H9 (cell line): ENCODE measurements at regions not wholly inside any gene's neighbourhood (a gene's known extent, or its start where the extent isn't known, plus 50 kb on each side); places are given as distances from the start of the nearest gene placed in this dataset.
"Not testable (repeated sequence)": the region's sequence is repeated elsewhere in the genome, so short reads cannot be mapped to it uniquely, and the experiment has no call there.

Experiments
- DNase-seq: peaks from one replicate; pipeline ENCODE4 v3.0.0-alpha.2; 2017
- H2AFZ ChIP-seq: one replicate; pipeline ENCODE4 v1.6.1; 2013; ENCODE audit warnings: mild to moderate bottlenecking, low read length, control low read depth, moderate library complexity
- H2AK5ac ChIP-seq: 2 replicates; pipeline ENCODE4 v1.6.1; 2013; ENCODE audit warnings: low read length, control low read depth, mixed read lengths; ENCODE audit not compliant: insufficient read length
- H2BK120ac ChIP-seq: one replicate; pipeline ENCODE4 v1.6.1; 2013; ENCODE audit warnings: low read depth, mild to moderate bottlenecking, low read length, control low read depth, inconsistent platforms; ENCODE audit not compliant: poor library complexity, severe bottlenecking
- H2BK12ac ChIP-seq: 2 replicates; pipeline ENCODE4 v1.6.1; 2013; ENCODE audit warnings: low read length, control low read depth, mixed read lengths, low read depth; ENCODE audit not compliant: insufficient read length
- H2BK15ac ChIP-seq: 2 replicates; pipeline ENCODE4 v1.6.1; 2013; ENCODE audit warnings: low read depth, low read length, control low read depth
- H2BK20ac ChIP-seq: one replicate; pipeline ENCODE4 v1.6.1; 2013; ENCODE audit warnings: low read depth, mild to moderate bottlenecking, low read length, control low read depth, inconsistent platforms; ENCODE audit not compliant: poor library complexity, severe bottlenecking
- H2BK5ac ChIP-seq: 2 replicates; pipeline ENCODE4 v1.6.1; 2013; ENCODE audit warnings: low read length, control low read depth, mixed read lengths; ENCODE audit not compliant: insufficient read length
- H3K14ac ChIP-seq: 2 replicates; pipeline ENCODE4 v1.6.1; 2013; ENCODE audit warnings: low read length, control low read depth; ENCODE audit not compliant: insufficient read depth
- H3K18ac ChIP-seq: 2 replicates; pipeline ENCODE4 v1.6.1; 2013; ENCODE audit warnings: low read depth, mild to moderate bottlenecking, mixed read lengths, low read length, control low read depth; ENCODE audit not compliant: insufficient read length
- H3K23ac ChIP-seq: 2 replicates; pipeline ENCODE4 v1.6.1; 2013; ENCODE audit warnings: low read length, control low read depth, mixed read lengths, low read depth; ENCODE audit not compliant: insufficient read length
- H3K23me2 ChIP-seq: 2 replicates; pipeline ENCODE4 v1.6.1; 2013; ENCODE audit warnings: low read depth, mild to moderate bottlenecking, mixed read lengths, low read length, control low read depth; ENCODE audit not compliant: insufficient read length, poor library complexity, severe bottlenecking
- H3K27ac ChIP-seq: 2 replicates; pipeline ENCODE4 v1.5.1; 2013; ENCODE audit warnings: low read length, control low read depth, mixed read lengths, low read depth; ENCODE audit not compliant: insufficient read length
- H3K27me3 ChIP-seq: 2 replicates; pipeline ENCODE4 v1.6.1; 2013; ENCODE audit warnings: low read length, control low read depth, inconsistent platforms; ENCODE audit not compliant: insufficient read depth
- H3K4ac ChIP-seq: 2 replicates; pipeline ENCODE4 v1.6.1; 2013; ENCODE audit warnings: low read depth, mild to moderate bottlenecking, control low read depth, inconsistent platforms, low read length, moderate library complexity
- H3K4me1 ChIP-seq: 2 replicates; pipeline ENCODE4 v1.6.1; 2013; ENCODE audit warnings: low read length, control low read depth, inconsistent platforms; ENCODE audit not compliant: insufficient read depth
- H3K4me2 ChIP-seq: 2 replicates; pipeline ENCODE4 v1.6.1; 2013; ENCODE audit warnings: low read length, control low read depth, mixed read lengths; ENCODE audit not compliant: insufficient read length, insufficient read depth
- H3K56ac ChIP-seq: 2 replicates; pipeline ENCODE4 v1.6.1; 2013; ENCODE audit warnings: low read depth, mild to moderate bottlenecking, mixed read lengths, low read length, control low read depth; ENCODE audit not compliant: insufficient read length
- H3K79me1 ChIP-seq: 2 replicates; pipeline ENCODE4 v1.6.1; 2013; ENCODE audit warnings: low read depth, mild to moderate bottlenecking, moderate library complexity, low read length, control low read depth, inconsistent platforms; ENCODE audit not compliant: insufficient read depth, poor library complexity, severe bottlenecking
- H3K79me2 ChIP-seq: 2 replicates; pipeline ENCODE4 v1.6.1; 2013; ENCODE audit warnings: low read length, control low read depth, inconsistent platforms; ENCODE audit not compliant: insufficient read depth
- H3K9ac ChIP-seq: 2 replicates; pipeline ENCODE4 v1.6.1; 2013; ENCODE audit warnings: low read length, control low read depth, mixed read lengths; ENCODE audit not compliant: insufficient read length; ENCODE audit errors: extremely low read depth
- H3K9me3 ChIP-seq: one replicate; pipeline ENCODE4 v1.6.1; 2013; ENCODE audit warnings: low read depth, low read length, inconsistent platforms; ENCODE audit not compliant: control insufficient read depth
- H3T11ph ChIP-seq: one replicate; pipeline ENCODE4 v1.6.1; 2013; ENCODE audit warnings: mild to moderate bottlenecking, low read length, control low read depth, inconsistent platforms
- H4K20me1 ChIP-seq: one replicate; pipeline ENCODE4 v1.6.1; 2013; ENCODE audit not compliant: control insufficient read depth, insufficient read length, insufficient read depth
- H4K5ac ChIP-seq: 2 replicates; pipeline ENCODE4 v1.6.1; 2013; ENCODE audit warnings: low read depth, mild to moderate bottlenecking, mixed read lengths, low read length, control low read depth; ENCODE audit not compliant: insufficient read length
- H4K8ac ChIP-seq: replicated peaks from 2 replicates; pipeline ENCODE4 v1.6.1; 2013; ENCODE audit warnings: low read length, control low read depth, mixed read lengths, low read depth; ENCODE audit not compliant: insufficient read length
- H4K91ac ChIP-seq: 2 replicates; pipeline ENCODE4 v1.6.1; 2013; ENCODE audit warnings: low read depth, mild to moderate bottlenecking, moderate library complexity, mixed read lengths, low read length, control low read depth; ENCODE audit not compliant: insufficient read length
- H3K27ac Mint-ChIP-seq, 3 experiments: 2 replicates in 2 of 3; 3 replicates in 1 of 3; pipeline ENCODE4 v1.8.0; 2020 to 2021; ENCODE audit warnings: mixed read lengths in 3 of 3, mild to moderate bottlenecking in 1 of 3, moderate library complexity in 1 of 3
- H3K27me3 Mint-ChIP-seq: 2 replicates; pipeline ENCODE4 v1.8.0; 2021; ENCODE audit warnings: low read depth, mild to moderate bottlenecking, moderate library complexity, mixed read lengths
- H3K36me3 Mint-ChIP-seq, 3 experiments: 2 replicates in 2 of 3; 3 replicates in 1 of 3; pipeline ENCODE4 v1.8.0; 2020 to 2021; ENCODE audit warnings: low read depth in 3 of 3, mixed read lengths in 3 of 3; ENCODE audit not compliant: insufficient read depth in 1 of 3
- H3K4me1 Mint-ChIP-seq, 2 experiments: 2 replicates each; pipeline ENCODE4 v1.8.0; 2020; ENCODE audit warnings: mixed read lengths in 2 of 2
- H3K4me3 Mint-ChIP-seq, 2 experiments: 2 replicates in 1 of 2; 3 replicates in 1 of 2; pipeline ENCODE4 v1.8.0; 2020 to 2021; ENCODE audit warnings: mild to moderate bottlenecking in 2 of 2, mixed read lengths in 2 of 2, moderate library complexity in 1 of 2
- H3K9me3 Mint-ChIP-seq, 2 experiments: 2 replicates in 1 of 2; 3 replicates in 1 of 2; pipeline ENCODE4 v1.8.0; 2020; ENCODE audit warnings: mild to moderate bottlenecking in 2 of 2, mixed read lengths in 2 of 2, moderate library complexity in 1 of 2
- CTCF ChIP-seq: fragments of 200-600 bp; sonication (generic); conservative IDR thresholded peaks from 3 replicates; pipeline ENCODE4 v1.8.0; 2021; ENCODE audit warnings: antibody characterized with exemption, mild to moderate bottlenecking
- WGBS: extraction: QIAGEN DNeasy Blood & Tissue Kit; methylation state at CpG from one replicate; pipeline ENCODE4 v1.1.7; 2013; ENCODE audit warnings: missing lambda C conversion rate, low lambda C conversion rate, mixed read lengths; ENCODE audit not compliant: insufficient read length; ENCODE audit errors: extremely low coverage; 5-methylcytosine and 5-hydroxymethylcytosine counted together

- no peak overlapping the region for H2BK15ac ChIP-seq
- H3K4me2 ChIP-seq, result no peak overlapping the region
- no peaks in the 10 kb centered on the region for H3K23me2 ChIP-seq
- H3K27ac Mint-ChIP-seq, result no peak overlapping the region
- H4K5ac ChIP-seq, result no peak overlapping the region
- H3K79me1 ChIP-seq, result no peaks in the 10 kb centered on the region
- no peak overlapping the region for H3K4ac ChIP-seq
- H4K8ac ChIP-seq, result no peak overlapping the region
- H2AK5ac ChIP-seq, result no peak overlapping the region
- H3K27me3 Mint-ChIP-seq, result peaks cover 11% of the 10 kb centered on the region
- no peaks in the 10 kb centered on the region for H3K79me2 ChIP-seq
- TF ChIP-seq CTCF, result no peak
- H2BK5ac ChIP-seq, result no peak overlapping the region
- H3K9ac ChIP-seq, result no peak overlapping the region
- H3K18ac ChIP-seq, result no peak overlapping the region
- H3K4me1 Mint-ChIP-seq, result peaks cover 13 to 14% of the 10 kb centered on the region in 2 experiments
- no peak overlapping the region for H2BK12ac ChIP-seq
- H4K91ac ChIP-seq, result no peak overlapping the region
- no peak overlapping the region for H2AFZ ChIP-seq
- H3K23ac ChIP-seq, result no peak overlapping the region
- no peak overlapping the region for H3K56ac ChIP-seq
- no peaks in the 10 kb centered on the region for H4K20me1 ChIP-seq
- no peaks in the 10 kb centered on the region for H3K36me3 Mint-ChIP-seq
- no peak overlapping the region for H2BK20ac ChIP-seq
- H3K4me3 Mint-ChIP-seq, result no peak overlapping the region
- DNase-seq, result no peak
- H3K9me3 ChIP-seq, result no peaks in the 10 kb centered on the region
- no peaks in the 10 kb centered on the region for H3K4me1 ChIP-seq
- H3K14ac ChIP-seq, result no peak overlapping the region
- H3K27ac ChIP-seq, result no peak overlapping the region
- H2BK120ac ChIP-seq, result no peak overlapping the region
- H3K9me3 Mint-ChIP-seq, result no peaks in the 10 kb centered on the region
- no peak overlapping the region for H3T11ph ChIP-seq
- H3K27me3 ChIP-seq, result no peaks in the 10 kb centered on the region
- WGBS, result no CpG with 5 or more reads among the region's 5 CpGs
These were observed 337.4 kb downstream of the SRGAP2C start for GRCh38 chr1:121522061-121522759.

- H2BK120ac ChIP-seq, H3K27ac Mint-ChIP-seq, H3T11ph ChIP-seq, H4K91ac ChIP-seq, H3K14ac ChIP-seq, H3K27ac ChIP-seq, H4K5ac ChIP-seq, H3K79me1 ChIP-seq, H2AK5ac ChIP-seq, H3K56ac ChIP-seq, H2BK12ac ChIP-seq, H3K79me2 ChIP-seq, H2BK15ac ChIP-seq, H3K9me3 Mint-ChIP-seq, H3K9me3 ChIP-seq, H4K20me1 ChIP-seq, H2BK20ac ChIP-seq, H3K4me3 Mint-ChIP-seq, H3K27me3 ChIP-seq, H3K4me2 ChIP-seq, H3K23ac ChIP-seq, H2AFZ ChIP-seq, H3K23me2 ChIP-seq, DNase-seq, H3K4ac ChIP-seq, H3K9ac ChIP-seq, H4K8ac ChIP-seq, H3K18ac ChIP-seq, H2BK5ac ChIP-seq, H3K4me1 ChIP-seq, H3K36me3 Mint-ChIP-seq: not testable (repeated sequence)
- WGBS, result no CpG with 5 or more reads among the region's 4 CpGs
- H3K4me1 Mint-ChIP-seq, result peaks cover 10 to 11% of the 10 kb centered on the region in 2 experiments
- peaks cover 11% of the 10 kb centered on the region for H3K27me3 Mint-ChIP-seq
These were observed 338.3 kb downstream of the SRGAP2C start for GRCh38 chr1:121523112-121523511.
